Esophagus (tissue), 2 donors: ENCODE measurements at regions not wholly inside any gene's neighbourhood (a gene's known extent, or its start where the extent isn't known, plus 50 kb on each side); places are given as distances from the start of the nearest gene placed in this dataset.

Experiments used
- H3K27ac ChIP-seq, 2 donors: one replicate each; pipeline ENCODE4 v1.5.1; 2013; ENCODE audit warnings: low read depth in 2 of 2, mild to moderate bottlenecking in 2 of 2, inconsistent platforms in 1 of 2, low read length in 1 of 2, moderate library complexity in 1 of 2
- H3K27me3 ChIP-seq, 2 donors: one replicate each; pipeline ENCODE4 v1.6.1; 2013; ENCODE audit warnings: low read length in 2 of 2, control low read depth in 1 of 2, mild to moderate bottlenecking in 1 of 2; ENCODE audit not compliant: insufficient read depth in 2 of 2, control insufficient read depth in 1 of 2
- H3K36me3 ChIP-seq, 2 donors: one replicate each; pipeline ENCODE4 v1.6.1; 2013; ENCODE audit warnings: low read length in 1 of 2; ENCODE audit not compliant: control insufficient read depth in 2 of 2, insufficient read depth in 2 of 2
- H3K4me1 ChIP-seq, 2 donors: one replicate each; pipeline ENCODE4 v1.6.1; 2013; ENCODE audit warnings: low read length in 1 of 2; ENCODE audit not compliant: control insufficient read depth in 2 of 2, insufficient read depth in 2 of 2
- H3K4me3 ChIP-seq, 2 donors: one replicate each; pipeline ENCODE4 v1.5.1; 2013; ENCODE audit warnings: low read length in 2 of 2, mild to moderate bottlenecking in 2 of 2, low read depth in 1 of 2, moderate library complexity in 1 of 2
- H3K9me3 ChIP-seq, 2 donors: one replicate each; pipeline ENCODE4 v1.6.1; 2013; ENCODE audit warnings: mild to moderate bottlenecking in 2 of 2, low read depth in 1 of 2, low read length in 1 of 2, moderate library complexity in 1 of 2; ENCODE audit not compliant: control insufficient read depth in 2 of 2, insufficient read depth in 1 of 2
- WGBS, 2 donors: extraction: QIAGEN DNeasy Blood & Tissue Kit; methylation state at CpG; one replicate each; pipeline ENCODE4 v1.1.7; 2013; 5-methylcytosine and 5-hydroxymethylcytosine counted together
- donor health status: healthy with polysubstance abuse.
- donor health status: Bipolar disorder and iron deficiency.

DNA sequence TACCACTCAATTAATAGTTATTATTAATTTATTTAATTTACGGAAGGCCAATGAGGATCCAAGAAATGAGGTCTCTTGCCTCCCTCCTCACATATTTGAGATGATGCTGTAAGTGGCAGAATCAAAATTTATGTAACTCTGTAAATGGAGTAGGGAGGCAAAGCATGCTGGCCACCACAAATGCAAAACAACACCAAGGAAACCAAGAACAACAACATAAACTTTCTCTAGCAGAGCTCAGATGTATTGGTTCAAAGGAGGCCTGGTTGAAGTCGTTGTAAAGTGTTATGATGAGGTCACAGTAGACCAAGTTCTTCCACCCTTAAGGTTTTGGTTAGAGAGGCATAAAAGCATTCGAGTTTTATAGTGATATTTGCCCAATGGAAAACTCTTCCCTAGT is 194.8 kb upstream of the FAT1 start:
- Histone ChIP-seq H3K36me3 (no peaks in the 10 kb centered on the region), H3K4me1 (no peaks in the 10 kb centered on the region), H3K4me3 (no peak overlapping the region), H3K27ac (no peak overlapping the region), H3K27me3 (no peaks in the 10 kb centered on the region), H3K9me3 (peaks cover 0 to 2% of the 10 kb centered on the region in 2 donors)
- WGBS, 2 donors, result 74 to 77% methylated on average over 3 of the region's 3 CpGs

DNA sequence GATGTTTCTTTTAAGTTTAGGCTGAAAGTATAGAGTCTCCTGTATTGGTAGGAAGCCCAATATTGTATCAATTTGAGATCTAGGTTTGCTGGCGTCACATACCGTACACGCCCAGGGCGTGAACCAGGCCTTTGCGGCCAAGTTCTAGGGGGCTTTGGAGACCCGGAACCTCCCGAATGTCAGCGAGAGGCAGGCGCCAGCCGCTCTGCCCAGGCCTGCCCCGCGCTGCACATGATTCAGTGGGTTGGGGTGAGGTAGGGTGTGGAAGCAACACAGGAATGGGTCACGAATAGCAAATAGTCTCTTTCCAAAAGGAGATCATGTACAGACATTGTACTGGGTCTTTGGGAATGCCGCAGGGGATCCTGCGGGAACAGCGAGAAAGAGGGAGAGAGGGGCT is 195.7 kb upstream of the FAT1 start:
- Histone ChIP-seq H3K4me3 (no peak overlapping the region), H3K27me3 (no peaks in the 10 kb centered on the region), H3K36me3 (no peaks in the 10 kb centered on the region), H3K27ac (no peak overlapping the region), H3K4me1 (no peaks in the 10 kb centered on the region), H3K9me3 (peaks cover 0 to 2% of the 10 kb centered on the region in 2 donors)
- WGBS, 2 donors, result 90 to 94% methylated on average over 16 of the region's 16 CpGs

DNA sequence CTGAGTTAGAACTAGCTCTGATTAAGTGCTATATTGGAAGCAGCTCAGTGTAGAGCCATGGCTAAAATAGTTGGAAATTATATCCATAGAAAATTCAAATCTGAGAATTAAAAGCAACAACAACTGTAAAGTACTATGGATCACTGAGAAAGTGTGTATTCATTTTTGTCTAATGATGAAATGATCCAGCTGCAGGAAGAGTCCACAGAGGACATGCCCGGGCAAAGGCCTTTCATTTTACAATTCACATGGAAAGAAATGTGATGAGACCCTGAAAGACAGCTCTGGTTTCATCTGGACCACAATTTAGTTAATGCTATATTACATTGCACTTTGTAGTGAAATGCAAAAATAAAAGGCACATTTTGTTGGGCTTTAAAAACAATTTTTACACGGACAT is 196.8 kb upstream of the FAT1 start:
- Histone ChIP-seq H3K27me3 (no peaks in the 10 kb centered on the region), H3K27ac (no peak overlapping the region), H3K36me3 (no peaks in the 10 kb centered on the region), H3K4me3 (no peak overlapping the region), H3K9me3 (peaks cover 0 to 2% of the 10 kb centered on the region in 2 donors), H3K4me1 (no peaks in the 10 kb centered on the region)
- 40 to 65% methylated on average over 2 of the region's 2 CpGs for WGBS, 2 donors

DNA sequence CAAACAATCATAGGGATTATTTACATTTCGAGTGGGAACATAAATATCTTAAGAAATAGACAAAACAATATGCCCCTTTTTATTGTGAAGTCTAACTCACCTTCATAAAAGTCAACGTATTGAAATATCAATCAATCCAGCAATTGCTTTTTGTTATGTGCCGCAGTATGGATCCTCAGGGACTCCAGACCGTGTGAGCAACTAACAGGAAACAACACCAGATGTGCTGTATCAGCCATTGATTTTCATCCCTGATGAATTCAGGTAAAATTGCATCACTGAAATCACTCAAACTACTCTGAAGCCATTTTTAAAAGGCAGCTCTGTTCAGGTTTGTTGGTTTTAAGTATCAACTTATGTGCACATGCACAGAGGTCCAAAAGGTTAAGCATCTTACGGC is 197.3 kb upstream of the FAT1 start:
- no peak overlapping the region for H3K27ac ChIP-seq
- no peaks in the 10 kb centered on the region for H3K36me3 ChIP-seq
- H3K27me3 ChIP-seq, result no peaks in the 10 kb centered on the region
- 69 to 76% methylated on average over 5 of the region's 5 CpGs for WGBS, 2 donors
- no peak overlapping the region for H3K4me3 ChIP-seq
- H3K9me3 ChIP-seq, result peaks cover 0 to 2% of the 10 kb centered on the region in 2 donors
- no peaks in the 10 kb centered on the region for H3K4me1 ChIP-seq

DNA sequence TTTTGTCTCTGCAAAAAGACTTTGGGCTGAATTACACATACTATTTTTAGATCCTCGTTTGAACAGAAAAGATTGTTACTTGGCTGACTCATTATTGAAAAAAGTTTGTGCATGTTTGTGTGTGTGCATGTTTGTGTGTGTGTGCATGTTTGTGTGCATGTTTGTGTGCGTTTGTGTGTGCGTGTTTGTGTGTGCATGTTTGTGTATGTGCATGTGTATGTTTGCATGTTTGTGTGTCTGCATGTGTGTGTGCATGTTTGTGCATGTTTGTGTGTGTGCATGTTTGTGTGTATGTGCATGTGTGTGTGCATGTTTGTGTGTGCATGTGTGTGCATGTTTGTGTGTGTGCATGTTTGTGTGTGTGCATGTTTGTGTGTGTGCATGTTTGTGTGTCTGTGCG is 201.1 kb upstream of the FAT1 start:
- Histone ChIP-seq H3K4me1 (no peaks in the 10 kb centered on the region), H3K27me3 (no peaks in the 10 kb centered on the region), H3K4me3 (no peak overlapping the region), H3K36me3 (no peaks in the 10 kb centered on the region), H3K9me3 (no peaks in the 10 kb centered on the region), H3K27ac (no peak overlapping the region)
- WGBS, 2 donors, result 29 to 65% methylated on average over 4 of the region's 4 CpGs

DNA sequence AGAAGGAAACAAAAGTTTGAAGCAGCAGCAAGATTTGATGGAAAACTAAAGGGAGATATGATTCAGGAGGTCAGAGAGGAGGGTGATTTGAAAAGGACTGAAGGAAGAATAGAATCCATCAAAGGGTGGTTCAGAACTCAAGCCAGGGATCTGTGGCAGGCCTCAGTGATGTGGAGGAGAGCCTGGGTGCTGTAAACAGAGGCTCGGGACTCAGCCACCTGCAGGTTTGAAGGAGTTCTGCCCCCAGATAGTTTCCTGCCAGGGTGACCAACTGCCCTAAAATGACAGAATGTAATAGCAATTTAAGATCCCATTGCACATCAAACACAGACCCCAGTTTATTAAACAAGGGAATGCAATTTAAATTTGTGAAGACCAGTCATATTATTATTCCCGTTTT is 204.0 kb upstream of the FAT1 start:
- 74 to 76% methylated on average over 2 of the region's 2 CpGs for WGBS, 2 donors

DNA sequence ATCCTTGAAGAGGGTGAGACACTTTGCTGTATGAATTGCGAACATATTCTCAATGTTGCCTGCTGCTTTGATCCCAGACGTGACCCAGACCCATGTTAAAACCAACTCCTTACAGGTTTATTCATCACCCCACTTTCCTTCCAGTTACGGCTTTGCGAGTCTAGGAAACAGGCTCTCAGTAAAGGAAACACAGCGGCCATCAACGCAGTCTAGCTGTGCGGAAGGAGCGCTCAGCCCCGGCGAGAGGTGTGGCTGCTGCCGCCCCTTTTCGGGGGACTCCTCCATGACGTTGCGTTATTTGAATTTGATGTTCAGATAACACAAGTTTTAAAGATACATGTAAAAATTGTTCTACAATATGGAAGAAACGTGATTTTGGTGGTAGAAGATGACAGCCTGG is 206.4 kb upstream of the FAT1 start:
- Histone ChIP-seq H3K27ac (no peak overlapping the region), H3K9me3 (no peaks in the 10 kb centered on the region), H3K36me3 (no peaks in the 10 kb centered on the region), H3K4me1 (no peaks in the 10 kb centered on the region), H3K4me3 (no peak overlapping the region), H3K27me3 (no peaks in the 10 kb centered on the region)
- 95 to 96% methylated on average over 15 of the region's 15 CpGs for WGBS, 2 donors

More for the DNA sequence above, 204.0 kb upstream of the FAT1 start:
- no peaks in the 10 kb centered on the region for H3K36me3 ChIP-seq
- H3K27ac ChIP-seq, result no peak overlapping the region
- no peaks in the 10 kb centered on the region for H3K9me3 ChIP-seq
- H3K27me3 ChIP-seq, result no peaks in the 10 kb centered on the region
- H3K4me1 ChIP-seq, result no peaks in the 10 kb centered on the region
- no peak overlapping the region for H3K4me3 ChIP-seq

DNA sequence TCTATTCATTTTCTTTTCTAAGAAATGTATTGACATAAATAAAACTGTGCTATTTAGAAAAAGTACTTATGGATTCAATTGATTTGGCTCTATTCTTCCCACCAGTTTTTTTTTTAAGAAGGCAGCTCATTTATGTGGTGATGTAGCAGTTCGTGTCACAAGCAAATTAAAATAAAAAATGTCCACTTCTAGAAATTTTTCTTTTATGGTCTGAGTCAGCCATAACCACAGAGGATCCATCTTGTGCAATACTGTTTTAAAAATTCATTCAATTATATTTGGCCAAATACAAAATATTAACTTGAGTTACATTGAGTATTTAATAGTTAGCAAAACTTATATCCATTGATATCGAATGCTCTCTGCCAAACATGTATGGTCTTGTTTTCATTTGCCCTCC is 207.9 kb upstream of the FAT1 start:
- no peaks in the 10 kb centered on the region for H3K27me3 ChIP-seq
- 66 to 75% methylated on average over 2 of the region's 2 CpGs for WGBS, 2 donors
- no peaks in the 10 kb centered on the region for H3K4me1 ChIP-seq
- no peak overlapping the region for H3K4me3 ChIP-seq
- H3K27ac ChIP-seq, result no peak overlapping the region
- H3K36me3 ChIP-seq, result no peaks in the 10 kb centered on the region
- no peaks in the 10 kb centered on the region for H3K9me3 ChIP-seq

DNA sequence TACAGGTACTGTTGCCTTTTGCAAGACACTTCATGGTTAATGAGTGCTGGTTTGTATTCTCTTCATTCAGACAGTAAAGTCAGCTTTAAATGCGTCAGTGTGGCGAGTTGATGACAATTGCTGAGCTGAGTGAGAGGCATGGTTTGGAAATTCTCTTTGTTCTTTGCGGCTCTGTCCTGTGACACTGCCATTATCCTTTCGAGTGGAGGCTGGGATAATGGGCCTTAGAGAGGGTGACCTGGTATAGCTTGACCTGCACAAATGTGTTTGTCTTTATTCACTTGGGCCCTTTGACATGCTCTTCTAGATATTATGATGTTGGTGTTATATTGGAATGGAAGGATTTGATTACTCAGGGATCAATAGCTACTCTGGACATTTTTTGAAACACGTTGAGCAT is 208.5 kb upstream of the FAT1 start:
- Histone ChIP-seq H3K27ac (no peak overlapping the region), H3K4me1 (no peaks in the 10 kb centered on the region), H3K27me3 (no peaks in the 10 kb centered on the region), H3K4me3 (no peak overlapping the region), H3K9me3 (no peaks in the 10 kb centered on the region), H3K36me3 (no peaks in the 10 kb centered on the region)
- 82 to 91% methylated on average over 5 of the region's 5 CpGs for WGBS, 2 donors

DNA sequence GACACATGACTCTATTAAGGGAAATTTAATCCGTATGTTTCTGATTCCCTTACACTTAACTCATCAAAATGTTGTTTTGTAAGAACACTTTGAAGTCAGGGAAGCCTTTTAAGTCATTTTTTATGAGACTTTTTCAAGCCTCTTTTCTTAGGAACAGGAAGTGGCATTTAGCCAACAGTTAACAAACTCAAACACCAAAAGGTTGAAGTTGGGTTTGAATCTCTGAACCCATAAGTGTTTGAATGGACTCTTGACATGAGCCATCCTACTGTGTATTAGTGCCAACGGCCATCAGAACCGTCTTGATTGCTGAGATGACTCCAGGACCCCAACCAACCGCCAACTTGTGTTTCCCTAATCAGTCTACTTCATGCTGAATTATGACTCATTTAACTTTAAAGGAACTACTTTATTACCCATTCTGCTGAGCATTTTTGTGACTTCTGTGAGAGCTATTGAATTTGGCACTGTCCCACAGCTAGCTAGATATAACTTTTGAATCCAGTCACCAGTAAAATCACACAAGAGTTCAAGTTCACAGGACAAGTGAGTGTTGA is 209.1 kb upstream of the FAT1 start:
- Histone ChIP-seq H3K27me3 (no peaks in the 10 kb centered on the region), H3K27ac (no peak overlapping the region), H3K36me3 (no peaks in the 10 kb centered on the region), H3K4me1 (no peaks in the 10 kb centered on the region), H3K4me3 (no peak overlapping the region), H3K9me3 (no peaks in the 10 kb centered on the region)
- WGBS, 2 donors, result 32 to 42% methylated on average over 4 of the region's 4 CpGs
